GM10266 (cell line): ENCODE measurements at regions not wholly inside any gene's neighbourhood (a gene's known extent, or its start where the extent isn't known, plus 50 kb on each side); places are given as distances from the start of the nearest gene placed in this dataset.
"Not testable (repeated sequence)": the region's sequence is repeated elsewhere in the genome, so short reads cannot be mapped to it uniquely, and the experiment has no call there.

Experiments used
- DNase-seq: peaks from one replicate; pipeline ENCODE4 v3.0.0; 2012; ENCODE audit errors: extremely low spot score
- CTCF ChIP-seq: IDR thresholded peaks from 2 replicates; pipeline ENCODE4 v1.5.1; 2012; ENCODE audit warnings: mild to moderate bottlenecking, low read depth; ENCODE audit not compliant: control insufficient read depth, insufficient read depth; ENCODE audit errors: missing control alignments

DNA sequence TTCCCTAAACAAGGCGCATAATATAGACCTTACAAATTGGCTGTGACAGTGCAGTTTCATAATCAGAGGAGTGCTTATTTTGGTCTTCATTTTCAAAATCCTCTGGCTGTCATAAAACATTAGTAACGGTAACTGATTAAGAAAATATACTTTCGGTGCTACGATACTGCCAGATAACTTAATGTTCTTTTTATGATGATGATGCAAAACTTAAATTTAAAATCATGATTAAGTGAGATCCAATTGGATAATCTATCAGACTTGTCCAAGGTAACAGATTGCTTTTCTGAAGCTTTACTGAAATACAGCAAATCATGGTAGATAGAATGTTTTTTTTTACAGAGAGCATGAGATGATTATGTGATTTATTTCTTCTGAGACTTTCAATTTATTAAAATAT is 364.2 kb upstream of the CNTN3 start:
- DNase-seq, result no peak
- no peak for TF ChIP-seq CTCF

DNA sequence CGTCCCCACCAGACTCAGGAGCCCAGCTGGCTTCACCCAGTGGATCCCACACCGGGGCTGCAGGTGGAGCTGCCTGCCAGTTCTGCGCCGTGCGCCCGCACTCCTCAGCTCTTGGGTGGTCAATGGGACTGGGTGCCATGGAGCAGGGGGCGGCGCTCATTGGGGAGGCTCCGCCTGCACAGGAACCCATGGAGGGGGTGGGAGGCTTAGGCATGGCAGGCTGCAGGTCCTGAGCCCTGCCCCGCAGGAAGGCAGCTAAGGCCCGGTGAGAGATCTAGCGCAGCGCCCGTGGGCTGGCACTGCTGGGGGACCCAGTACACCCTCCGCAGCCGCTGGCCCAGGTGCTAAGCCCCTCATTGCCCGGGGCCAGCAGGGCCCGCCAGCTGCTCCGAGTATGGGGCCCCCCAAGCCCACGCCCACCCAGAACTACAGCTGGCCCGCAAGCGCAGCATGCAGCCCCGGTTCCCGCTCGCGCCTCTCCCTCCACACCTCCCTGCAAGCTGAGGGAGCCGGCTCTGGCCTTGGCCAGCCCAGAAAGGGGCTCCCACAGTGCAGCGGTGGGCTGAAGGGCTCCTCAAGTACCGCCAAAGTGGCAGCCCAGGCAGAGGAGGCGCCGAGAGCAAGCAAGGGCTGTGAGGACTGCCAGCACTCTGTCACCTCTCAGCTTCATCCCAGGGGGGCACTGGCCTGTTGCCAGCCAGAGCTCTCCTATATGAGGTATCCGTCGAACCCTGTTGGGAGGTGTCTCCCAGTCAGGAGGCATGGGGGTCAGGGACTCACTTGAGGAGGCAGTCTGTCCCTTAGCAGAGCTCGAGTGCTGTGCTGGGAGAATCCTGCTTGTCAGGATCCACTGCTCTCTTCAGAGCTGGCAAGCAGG is 370.8 kb upstream of the CNTN3 start:
- not testable (repeated sequence) for DNase-seq

DNA sequence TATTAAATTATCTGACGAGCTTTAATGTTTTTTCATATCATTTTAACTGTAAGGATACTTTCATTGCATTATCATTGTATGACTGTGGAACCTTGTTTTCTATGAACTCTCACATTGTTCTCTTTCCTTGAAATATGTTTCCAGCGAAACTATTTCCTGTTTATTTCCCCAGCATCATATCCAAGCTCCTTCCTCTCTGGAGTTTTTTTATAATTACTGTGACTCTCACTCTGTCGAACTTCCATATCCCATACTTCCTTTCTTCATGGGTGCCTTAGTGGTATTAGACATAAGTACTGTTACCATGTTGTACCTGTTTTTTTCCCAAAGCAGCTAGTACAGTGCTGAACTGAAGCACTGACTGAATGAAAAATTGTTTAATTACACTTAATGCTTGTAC is 373.6 kb upstream of the CNTN3 start:
- TF ChIP-seq CTCF, result no peak
- DNase-seq, result no peak

DNA sequence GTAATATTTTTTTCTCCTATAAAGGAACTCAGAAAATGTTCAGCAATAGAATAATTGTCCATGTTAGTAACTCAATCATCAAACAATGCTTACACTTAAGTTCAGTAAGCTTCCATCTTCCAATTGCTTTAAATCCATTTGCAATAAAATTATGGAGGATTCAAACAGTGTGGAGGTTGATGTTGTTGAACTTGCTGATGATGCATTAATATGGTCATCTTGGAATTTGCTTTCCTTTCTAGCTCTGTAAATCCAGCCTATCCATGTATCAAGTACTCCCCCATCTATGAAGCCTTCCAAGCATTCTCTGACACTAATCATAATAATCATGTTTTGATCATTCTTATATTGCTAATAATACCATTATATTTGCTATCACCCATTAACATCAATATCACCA is 378.4 kb upstream of the CNTN3 start:
- no peak for TF ChIP-seq CTCF
- no peak for DNase-seq

DNA sequence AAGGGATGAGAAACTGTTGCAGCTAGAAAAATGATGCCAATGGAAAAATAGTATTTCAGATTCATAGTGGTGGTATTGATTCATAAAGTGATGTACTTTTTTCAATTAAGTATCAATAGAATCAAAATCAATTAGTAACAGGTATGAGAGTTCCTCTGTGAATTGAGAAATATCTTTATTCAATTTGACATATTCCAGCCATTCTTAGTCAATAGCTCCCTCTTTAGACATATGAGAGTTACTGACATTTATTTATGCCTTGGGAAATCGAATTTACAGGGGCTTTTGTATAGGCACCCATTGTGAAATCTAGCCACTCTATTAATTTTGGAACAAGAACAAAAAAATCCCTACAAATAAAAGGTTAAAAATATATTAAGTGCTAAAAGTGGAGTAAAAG is 386.9 kb upstream of the CNTN3 start:
- no peak for TF ChIP-seq CTCF

DNA sequence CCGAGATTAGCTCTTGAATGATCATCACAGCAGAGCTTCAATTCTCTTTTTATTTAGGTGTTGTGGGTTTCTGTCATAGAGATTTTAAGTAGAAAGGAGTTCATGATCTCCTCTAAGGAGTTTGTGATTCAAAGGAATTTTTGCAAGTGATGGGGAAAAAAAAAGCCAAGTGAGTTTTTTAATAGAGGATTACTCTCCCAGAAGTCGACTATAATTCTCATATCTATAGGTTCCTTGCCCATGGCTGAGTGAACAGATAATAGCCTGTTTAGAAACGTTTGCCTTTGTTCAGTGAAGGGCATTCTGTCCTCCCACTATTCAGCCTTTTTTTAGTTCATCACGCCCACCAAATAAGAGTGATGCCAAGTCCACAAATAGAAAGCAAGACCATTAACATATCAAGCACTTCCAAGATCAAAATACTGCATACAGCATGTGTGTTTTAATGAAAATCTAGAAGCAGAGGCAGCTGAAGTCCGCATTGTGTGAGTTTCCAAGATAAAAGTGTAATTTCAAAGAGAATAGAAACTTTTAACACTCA is 398.4 kb upstream of the CNTN3 start:
- no peak for TF ChIP-seq CTCF
- DNase-seq, result no peak

More for the DNA sequence above, 386.9 kb upstream of the CNTN3 start:
- DNase-seq, result no peak

- no peak for TF ChIP-seq CTCF
- no peak for DNase-seq
These were observed 399.5 kb upstream of the CNTN3 start for GRCh38 chr3:75014008-75014407.
